ENCODE measurements at regions not wholly inside any gene's neighbourhood (a gene's known extent, or its start where the extent isn't known, plus 50 kb on each side); places are given as distances from the start of the nearest gene placed in this dataset.
"Not testable (repeated sequence)": the region's sequence is repeated elsewhere in the genome, so short reads cannot be mapped to it uniquely, and the experiment has no call there.

- DNase-seq, result peak; percentile 83
Measured at GRCh38 chr4:159946983-159947615, 844.2 kb downstream of the RAPGEF2 start.

GRCh38 chr4:159950707-159951106 lies 847.8 kb downstream of the RAPGEF2 start:
- no peak for DNase-seq

- peak; percentile 67 for DNase-seq
Measured at GRCh38 chr4:159966746-159967145, 863.9 kb downstream of the RAPGEF2 start.

- DNase-seq, result not testable (repeated sequence)
Measured at GRCh38 chr4:159976871-159977482, 874.1 kb downstream of the RAPGEF2 start.

GRCh38 chr4:159977907-159978617 lies 875.2 kb downstream of the RAPGEF2 start:
- no peak for DNase-seq

- no peak for DNase-seq
Measured at GRCh38 chr4:159979351-159979750, 876.5 kb downstream of the RAPGEF2 start.

GRCh38 chr4:159979953-159980352 lies 877.1 kb downstream of the RAPGEF2 start:
- DNase-seq, result no peak

GRCh38 chr4:159980826-159981468 lies 878.1 kb downstream of the RAPGEF2 start:
- peak; percentile 1 for DNase-seq

- no peak for DNase-seq
Measured at GRCh38 chr4:159981469-159981856, 878.6 kb downstream of the RAPGEF2 start.

GRCh38 chr4:159983082-159983481 lies 880.2 kb downstream of the RAPGEF2 start:
- no peak for DNase-seq

GRCh38 chr4:160009656-160010493 lies 907.0 kb downstream of the RAPGEF2 start:
- DNase-seq, result no peak

- DNase-seq, result no peak
Measured at GRCh38 chr4:160019936-160020335, 917.1 kb downstream of the RAPGEF2 start.

- DNase-seq, result no peak
Measured at GRCh38 chr4:160020804-160021203, 917.9 kb downstream of the RAPGEF2 start.

GRCh38 chr4:160021870-160022269 lies 919.0 kb downstream of the RAPGEF2 start:
- DNase-seq, result no peak

- DNase-seq, result no peak
Measured at GRCh38 chr4:160026721-160027120, 923.8 kb downstream of the RAPGEF2 start.

- no peak for DNase-seq
Measured at GRCh38 chr4:160034501-160034900, 931.6 kb downstream of the RAPGEF2 start.

GRCh38 chr4:160038615-160039014 lies 935.7 kb downstream of the RAPGEF2 start:
- peak; percentile 32 for DNase-seq

GRCh38 chr4:160044693-160045092 lies 941.8 kb downstream of the RAPGEF2 start:
- DNase-seq, result no peak

GRCh38 chr4:160082432-160083207 lies 979.7 kb downstream of the RAPGEF2 start:
- no peak for DNase-seq

- DNase-seq, result no peak
Measured at GRCh38 chr4:160091631-160092030, 988.8 kb downstream of the RAPGEF2 start.

GRCh38 chr4:160100316-160100715 lies 997.4 kb downstream of the RAPGEF2 start:
- DNase-seq, result no peak
